ENCODE measurements at regions not wholly inside any gene's neighbourhood (a gene's known extent, or its start where the extent isn't known, plus 50 kb on each side); places are given as distances from the start of the nearest gene placed in this dataset.

- no peaks in the 10 kb centered on the region for H3K79me2 ChIP-seq (ENCODE audit: control insufficient read depth, insufficient read depth, low read length)
- no peak overlapping the region for H3K27ac ChIP-seq (ENCODE audit: insufficient read depth, low read length)
- H3K4me2 ChIP-seq (ENCODE audit: extremely low read depth, insufficient read depth, low read length) = no peak overlapping the region
- H3K4me3 ChIP-seq (replicated peaks in 1 of 4; ENCODE audit: control extremely low read depth in 1 of 4, insufficient read depth in 1 of 4, low read depth in 3 of 4, low read length in 4 of 4) = no peak overlapping the region
- DNase-seq (ENCODE audit: low read depth in 2 of 2) = no peak
- no peaks in the 10 kb centered on the region for H3K27me3 ChIP-seq (ENCODE audit: control insufficient read depth, insufficient read depth, low read length)
- no peaks in the 10 kb centered on the region for H3K36me3 ChIP-seq (ENCODE audit: control insufficient read depth, insufficient read depth, low read length)
- H2AFZ ChIP-seq (ENCODE audit: low read length) = no peak overlapping the region
- no peak overlapping the region for H3K9ac ChIP-seq (ENCODE audit: insufficient read depth, low read length)
- TF ChIP-seq, protein P1, sequence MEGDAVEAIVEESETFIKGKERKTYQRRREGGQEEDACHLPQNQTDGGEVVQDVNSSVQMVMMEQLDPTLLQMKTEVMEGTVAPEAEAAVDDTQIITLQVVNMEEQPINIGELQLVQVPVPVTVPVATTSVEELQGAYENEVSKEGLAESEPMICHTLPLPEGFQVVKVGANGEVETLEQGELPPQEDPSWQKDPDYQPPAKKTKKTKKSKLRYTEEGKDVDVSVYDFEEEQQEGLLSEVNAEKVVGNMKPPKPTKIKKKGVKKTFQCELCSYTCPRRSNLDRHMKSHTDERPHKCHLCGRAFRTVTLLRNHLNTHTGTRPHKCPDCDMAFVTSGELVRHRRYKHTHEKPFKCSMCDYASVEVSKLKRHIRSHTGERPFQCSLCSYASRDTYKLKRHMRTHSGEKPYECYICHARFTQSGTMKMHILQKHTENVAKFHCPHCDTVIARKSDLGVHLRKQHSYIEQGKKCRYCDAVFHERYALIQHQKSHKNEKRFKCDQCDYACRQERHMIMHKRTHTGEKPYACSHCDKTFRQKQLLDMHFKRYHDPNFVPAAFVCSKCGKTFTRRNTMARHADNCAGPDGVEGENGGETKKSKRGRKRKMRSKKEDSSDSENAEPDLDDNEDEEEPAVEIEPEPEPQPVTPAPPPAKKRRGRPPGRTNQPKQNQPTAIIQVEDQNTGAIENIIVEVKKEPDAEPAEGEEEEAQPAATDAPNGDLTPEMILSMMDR (conservative IDR thresholded peaks at IDR 0.05 in 1 of 2, IDR thresholded peaks at IDR 0.05 in 1 of 2; ENCODE audit: low read depth in 1 of 2, low read length in 2 of 2) = no peak
- no peak for TF ChIP-seq EZH2 (IDR thresholded peaks at IDR 0.05; ENCODE audit: low read length, missing control alignments)
- H3K4me1 ChIP-seq (ENCODE audit: control insufficient read depth, extremely low read depth, insufficient read depth, low read length) = no peaks in the 10 kb centered on the region
- H4K20me1 ChIP-seq (ENCODE audit: control insufficient read depth, extremely low read depth, insufficient read depth, low read length) = no peaks in the 10 kb centered on the region
- H3K9me3 ChIP-seq (ENCODE audit: control insufficient read depth, insufficient read depth, low read depth, low read length) = no peaks in the 10 kb centered on the region
These were observed 520.8 kb downstream of the HS3ST4 start for GRCh38 chr16:26212599-26212998.

DNA sequence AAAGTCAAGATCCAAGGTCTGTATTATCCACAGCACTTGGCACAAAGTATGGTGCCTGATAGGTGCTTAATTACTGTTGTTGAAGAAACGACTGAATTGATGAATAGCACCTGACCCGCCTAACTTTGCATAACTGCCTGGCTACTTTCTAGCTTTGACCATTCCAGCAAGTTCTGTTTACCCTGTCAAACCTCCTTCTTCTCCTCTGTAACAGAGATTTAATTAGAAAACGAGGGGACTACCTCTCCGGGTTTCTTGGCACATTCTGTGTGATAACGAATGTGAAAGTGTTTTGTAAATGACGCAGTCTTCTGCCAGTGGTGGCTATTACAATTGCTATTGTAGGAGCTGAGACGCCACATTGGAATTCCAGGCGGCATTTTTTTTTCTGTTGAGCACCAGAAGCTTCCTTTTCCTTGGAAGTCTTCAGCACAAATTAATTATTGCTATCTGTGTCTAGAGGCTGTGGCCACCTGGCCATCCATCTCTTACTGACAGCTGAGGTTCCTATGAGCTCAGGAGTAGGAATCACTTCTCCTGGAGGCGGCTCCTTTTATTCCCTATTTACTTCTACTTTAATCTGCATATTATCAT is 522.9 kb downstream of the HS3ST4 start:
- H3K79me2 ChIP-seq (ENCODE audit: control insufficient read depth, insufficient read depth, low read length) = no peaks in the 10 kb centered on the region
- H2AFZ ChIP-seq (ENCODE audit: low read length) = no peak overlapping the region
- DNase-seq (ENCODE audit: low read depth in 2 of 2) = no peak
- H3K9ac ChIP-seq (ENCODE audit: insufficient read depth, low read length) = no peak overlapping the region
- TF ChIP-seq, protein P1 (conservative IDR thresholded peaks at IDR 0.05 in 1 of 2, IDR thresholded peaks at IDR 0.05 in 1 of 2; ENCODE audit: low read depth in 1 of 2, low read length in 2 of 2) = no peak
- TF ChIP-seq EZH2 (IDR thresholded peaks at IDR 0.05; ENCODE audit: low read length, missing control alignments) = no peak
- no peaks in the 10 kb centered on the region for H3K36me3 ChIP-seq (ENCODE audit: control insufficient read depth, insufficient read depth, low read length)
- H3K4me2 ChIP-seq (ENCODE audit: extremely low read depth, insufficient read depth, low read length) = no peak overlapping the region
- H3K27ac ChIP-seq (ENCODE audit: insufficient read depth, low read length) = no peak overlapping the region
- no peak overlapping the region for H3K4me3 ChIP-seq (replicated peaks in 1 of 4; ENCODE audit: control extremely low read depth in 1 of 4, insufficient read depth in 1 of 4, low read depth in 3 of 4, low read length in 4 of 4)
- no peaks in the 10 kb centered on the region for H3K9me3 ChIP-seq (ENCODE audit: control insufficient read depth, insufficient read depth, low read depth, low read length)
- H4K20me1 ChIP-seq (ENCODE audit: control insufficient read depth, extremely low read depth, insufficient read depth, low read length) = no peaks in the 10 kb centered on the region
- no peaks in the 10 kb centered on the region for H3K4me1 ChIP-seq (ENCODE audit: control insufficient read depth, extremely low read depth, insufficient read depth, low read length)
- no peaks in the 10 kb centered on the region for H3K27me3 ChIP-seq (ENCODE audit: control insufficient read depth, insufficient read depth, low read length)

DNA sequence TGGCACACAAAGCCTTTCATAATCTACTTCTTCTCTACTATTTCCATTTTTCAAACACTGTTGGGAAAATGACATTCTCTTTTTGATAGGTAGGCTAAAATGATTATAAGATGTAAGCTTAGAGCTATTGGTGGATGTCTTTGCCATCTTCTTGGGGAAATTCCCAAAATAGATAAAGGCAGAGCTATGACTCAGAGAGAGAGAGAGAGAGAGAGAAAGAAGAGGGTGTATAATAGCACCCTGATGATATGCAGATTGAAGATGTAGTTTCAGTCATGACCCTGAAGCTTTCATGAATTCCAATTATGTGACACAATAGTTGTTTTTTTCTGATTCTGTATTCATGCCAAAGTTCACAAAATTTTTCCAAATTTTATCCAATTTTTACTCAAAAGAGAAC is 529.1 kb downstream of the HS3ST4 start:
- TF ChIP-seq EZH2 (IDR thresholded peaks at IDR 0.05; ENCODE audit: low read length, missing control alignments) = no peak
- TF ChIP-seq, protein P1 (conservative IDR thresholded peaks at IDR 0.05 in 1 of 2, IDR thresholded peaks at IDR 0.05 in 1 of 2; ENCODE audit: low read depth in 1 of 2, low read length in 2 of 2) = no peak

More for the DNA sequence above, 529.1 kb downstream of the HS3ST4 start:
- H3K9ac ChIP-seq (ENCODE audit: insufficient read depth, low read length) = no peak overlapping the region
- no peak overlapping the region for H3K27ac ChIP-seq (ENCODE audit: insufficient read depth, low read length)
- no peaks in the 10 kb centered on the region for H3K79me2 ChIP-seq (ENCODE audit: control insufficient read depth, insufficient read depth, low read length)
- no peak for DNase-seq (ENCODE audit: low read depth in 2 of 2)
- H3K4me1 ChIP-seq (ENCODE audit: control insufficient read depth, extremely low read depth, insufficient read depth, low read length) = no peaks in the 10 kb centered on the region
- no peak overlapping the region for H3K4me2 ChIP-seq (ENCODE audit: extremely low read depth, insufficient read depth, low read length)
- H2AFZ ChIP-seq (ENCODE audit: low read length) = no peak overlapping the region
- H3K36me3 ChIP-seq (ENCODE audit: control insufficient read depth, insufficient read depth, low read length) = no peaks in the 10 kb centered on the region
- H3K27me3 ChIP-seq (ENCODE audit: control insufficient read depth, insufficient read depth, low read length) = no peaks in the 10 kb centered on the region
- no peaks in the 10 kb centered on the region for H4K20me1 ChIP-seq (ENCODE audit: control insufficient read depth, extremely low read depth, insufficient read depth, low read length)
- H3K9me3 ChIP-seq (ENCODE audit: control insufficient read depth, insufficient read depth, low read depth, low read length) = no peaks in the 10 kb centered on the region
- H3K4me3 ChIP-seq (replicated peaks in 1 of 4; ENCODE audit: control extremely low read depth in 1 of 4, insufficient read depth in 1 of 4, low read depth in 3 of 4, low read length in 4 of 4) = no peak overlapping the region

Measured in fibroblast of lung (primary cell).